ENCODE measurements at regions not wholly inside any gene's neighbourhood (a gene's known extent, or its start where the extent isn't known, plus 50 kb on each side); places are given as distances from the start of the nearest gene placed in this dataset.

GRCh38 chr14:89626233-89626806 lies 209.3 kb upstream of the FOXN3 start:
- TF ChIP-seq POLR2A (IDR thresholded peaks at IDR 0.05) (no peak), CTCF (IDR thresholded peaks at IDR 0.05) (no peak), POLR2AphosphoS5 (IDR thresholded peaks at IDR 0.05; ENCODE audit: insufficient read depth in 1 of 2, low read depth in 1 of 2) (no peak)
- Histone ChIP-seq H3K9me3 (no peaks in the 10 kb centered on the region), H3K27me3 (no peaks in the 10 kb centered on the region), H3K4me3 (no peak overlapping the region), H3K4me1 (peaks cover 9% of the 10 kb centered on the region), H3K36me3 (no peaks in the 10 kb centered on the region), H3K27ac (no peak overlapping the region)
- intact Hi-C loops (cut with DNase I) = no loop called here
- no peak for DNase-seq (ENCODE audit: extremely low spot score in 2 of 2)

GRCh38 chr14:89625731-89626232 lies 208.7 kb upstream of the FOXN3 start:
- H3K27me3 ChIP-seq = no peaks in the 10 kb centered on the region
- no peak overlapping the region for H3K4me3 ChIP-seq
- no peaks in the 10 kb centered on the region for H3K9me3 ChIP-seq
- H3K36me3 ChIP-seq = no peaks in the 10 kb centered on the region
- no peak overlapping the region for H3K27ac ChIP-seq
- DNase-seq (ENCODE audit: extremely low spot score in 2 of 2) = no peak
- intact Hi-C loops (cut with DNase I) = no loop called here
- H3K4me1 ChIP-seq = peaks cover 9% of the 10 kb centered on the region
- TF ChIP-seq POLR2AphosphoS5 (IDR thresholded peaks at IDR 0.05; ENCODE audit: insufficient read depth in 1 of 2, low read depth in 1 of 2) = no peak
- TF ChIP-seq CTCF (IDR thresholded peaks at IDR 0.05) = no peak
- no peak for TF ChIP-seq POLR2A (IDR thresholded peaks at IDR 0.05)

- DNase-seq (ENCODE audit: extremely low spot score in 2 of 2) = no peak
- no peak overlapping the region for H3K4me3 ChIP-seq
- TF ChIP-seq POLR2A (IDR thresholded peaks at IDR 0.05) (no peak), POLR2AphosphoS5 (IDR thresholded peaks at IDR 0.05; ENCODE audit: insufficient read depth in 1 of 2, low read depth in 1 of 2) (no peak), CTCF (IDR thresholded peaks at IDR 0.05) (no peak)
- H3K9me3 ChIP-seq = no peaks in the 10 kb centered on the region
- no peaks in the 10 kb centered on the region for H3K27me3 ChIP-seq
- intact Hi-C loops (cut with DNase I) = no loop called here
- no peak overlapping the region for H3K27ac ChIP-seq
- peaks cover 9% of the 10 kb centered on the region for H3K4me1 ChIP-seq
- no peaks in the 10 kb centered on the region for H3K36me3 ChIP-seq
These were observed 208.2 kb upstream of the FOXN3 start for GRCh38 chr14:89625244-89625713.

GRCh38 chr14:89624500-89625156 lies 207.6 kb upstream of the FOXN3 start:
- H3K9me3 ChIP-seq = no peaks in the 10 kb centered on the region
- H3K36me3 ChIP-seq = no peaks in the 10 kb centered on the region
- no peaks in the 10 kb centered on the region for H3K27me3 ChIP-seq
- no peak for TF ChIP-seq POLR2AphosphoS5 (IDR thresholded peaks at IDR 0.05; ENCODE audit: insufficient read depth in 1 of 2, low read depth in 1 of 2)
- no peak for TF ChIP-seq CTCF (IDR thresholded peaks at IDR 0.05)
- TF ChIP-seq POLR2A (IDR thresholded peaks at IDR 0.05) = no peak
- peaks cover 12% of the 10 kb centered on the region for H3K4me1 ChIP-seq
- no peak overlapping the region for H3K27ac ChIP-seq
- DNase-seq (ENCODE audit: extremely low spot score in 2 of 2) = no peak
- H3K4me3 ChIP-seq = no peak overlapping the region
- intact Hi-C loops (cut with DNase I) = no loop called here

Data from vagina (tissue), 2 donors.